ENCODE measurements at regions not wholly inside any gene's neighbourhood (a gene's known extent, or its start where the extent isn't known, plus 50 kb on each side); places are given as distances from the start of the nearest gene placed in this dataset.

DNA sequence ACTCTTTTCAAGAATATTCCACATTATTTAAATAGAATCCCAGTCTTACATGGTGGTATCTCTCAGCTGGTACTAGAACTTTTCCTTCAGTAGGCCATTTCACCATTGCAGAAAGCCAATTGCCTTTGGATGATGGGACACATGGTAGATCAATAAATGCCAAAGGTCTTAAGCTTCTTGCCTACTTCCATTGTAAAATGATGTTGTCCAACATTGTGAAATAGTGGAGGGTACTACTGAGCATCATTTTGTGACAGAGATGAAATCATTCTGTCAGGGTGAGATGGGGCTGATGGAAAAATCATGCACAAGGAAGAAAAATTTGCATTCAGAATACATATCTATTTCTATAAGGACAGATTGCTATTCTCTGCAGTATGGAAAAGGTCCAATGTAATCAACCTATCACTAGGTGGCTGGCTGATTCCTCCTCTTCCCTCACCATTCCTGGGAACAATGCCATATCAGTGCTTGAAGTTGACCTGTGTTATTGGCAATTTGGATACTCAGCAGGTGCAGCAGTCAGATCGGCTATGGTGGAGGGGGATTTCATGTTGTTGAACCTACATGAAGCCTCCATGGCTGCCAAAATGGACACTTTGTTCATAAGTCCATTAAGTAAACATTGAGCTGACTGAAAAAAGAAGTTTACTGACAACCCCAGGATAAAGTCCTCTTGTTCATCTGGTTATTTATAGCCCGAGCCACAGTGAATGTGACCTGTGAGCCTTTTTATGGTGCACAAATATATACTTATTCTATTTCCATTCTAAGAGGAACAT, 596.9 kb upstream of the ARPP21 start:
- TF ChIP-seq, protein P1, sequence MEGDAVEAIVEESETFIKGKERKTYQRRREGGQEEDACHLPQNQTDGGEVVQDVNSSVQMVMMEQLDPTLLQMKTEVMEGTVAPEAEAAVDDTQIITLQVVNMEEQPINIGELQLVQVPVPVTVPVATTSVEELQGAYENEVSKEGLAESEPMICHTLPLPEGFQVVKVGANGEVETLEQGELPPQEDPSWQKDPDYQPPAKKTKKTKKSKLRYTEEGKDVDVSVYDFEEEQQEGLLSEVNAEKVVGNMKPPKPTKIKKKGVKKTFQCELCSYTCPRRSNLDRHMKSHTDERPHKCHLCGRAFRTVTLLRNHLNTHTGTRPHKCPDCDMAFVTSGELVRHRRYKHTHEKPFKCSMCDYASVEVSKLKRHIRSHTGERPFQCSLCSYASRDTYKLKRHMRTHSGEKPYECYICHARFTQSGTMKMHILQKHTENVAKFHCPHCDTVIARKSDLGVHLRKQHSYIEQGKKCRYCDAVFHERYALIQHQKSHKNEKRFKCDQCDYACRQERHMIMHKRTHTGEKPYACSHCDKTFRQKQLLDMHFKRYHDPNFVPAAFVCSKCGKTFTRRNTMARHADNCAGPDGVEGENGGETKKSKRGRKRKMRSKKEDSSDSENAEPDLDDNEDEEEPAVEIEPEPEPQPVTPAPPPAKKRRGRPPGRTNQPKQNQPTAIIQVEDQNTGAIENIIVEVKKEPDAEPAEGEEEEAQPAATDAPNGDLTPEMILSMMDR (IDR thresholded peaks at IDR 0.05; ENCODE audit: low read length, missing control alignments), result no peak
- H3K4me3 ChIP-seq (replicated peaks; ENCODE audit: low read depth, low read length), result no peak overlapping the region
- no peak for DNase-seq (ENCODE audit: low read depth)

DNA sequence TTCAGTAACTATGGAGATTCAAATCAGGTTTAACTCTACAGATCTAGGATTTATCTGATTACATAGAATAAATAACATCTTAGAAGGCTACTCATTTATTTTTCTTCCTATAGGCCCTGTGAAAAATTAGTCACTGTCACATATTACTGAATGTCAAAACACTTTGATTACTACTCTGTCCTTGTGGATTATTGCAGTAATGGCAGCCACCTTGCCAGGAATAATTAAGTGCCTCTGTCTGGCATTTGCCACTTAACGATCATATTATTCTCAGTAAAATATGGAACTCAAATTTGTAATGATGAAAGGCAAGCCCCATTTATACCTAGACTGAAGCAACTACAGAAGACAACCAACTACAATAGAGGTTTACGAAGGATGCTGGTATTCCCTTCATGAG, 596.3 kb upstream of the ARPP21 start:
- TF ChIP-seq, protein P1 (IDR thresholded peaks at IDR 0.05; ENCODE audit: low read length, missing control alignments), result no peak
- DNase-seq (ENCODE audit: low read depth), result no peak

DNA sequence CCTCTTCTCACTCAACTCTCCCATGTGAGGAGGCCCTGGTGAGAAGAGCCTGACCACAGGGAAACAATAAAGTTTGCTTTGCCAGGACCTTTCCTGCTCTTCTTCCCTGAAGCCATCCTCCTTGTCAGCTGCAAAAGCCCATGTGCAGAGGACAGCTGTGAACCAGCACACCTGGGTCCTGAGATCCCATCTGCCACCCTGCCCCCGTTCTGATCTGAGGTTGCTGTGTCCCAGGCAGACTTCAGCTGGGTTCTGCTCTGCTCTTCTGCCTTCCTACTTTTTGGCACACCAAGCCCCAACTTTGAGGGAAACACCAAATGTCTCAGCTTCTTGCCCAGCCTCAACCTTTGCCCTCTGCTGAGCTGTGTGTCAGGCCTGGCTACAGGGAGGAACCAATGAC, 595.1 kb upstream of the ARPP21 start:
- DNase-seq (ENCODE audit: low read depth), result no peak
- no peak overlapping the region for H3K4me3 ChIP-seq (replicated peaks; ENCODE audit: low read depth, low read length)
- TF ChIP-seq, protein P1 (IDR thresholded peaks at IDR 0.05; ENCODE audit: low read length, missing control alignments), result no peak

More for the DNA sequence above, 596.3 kb upstream of the ARPP21 start:
- H3K4me3 ChIP-seq (replicated peaks; ENCODE audit: low read depth, low read length), result no peak overlapping the region

DNA sequence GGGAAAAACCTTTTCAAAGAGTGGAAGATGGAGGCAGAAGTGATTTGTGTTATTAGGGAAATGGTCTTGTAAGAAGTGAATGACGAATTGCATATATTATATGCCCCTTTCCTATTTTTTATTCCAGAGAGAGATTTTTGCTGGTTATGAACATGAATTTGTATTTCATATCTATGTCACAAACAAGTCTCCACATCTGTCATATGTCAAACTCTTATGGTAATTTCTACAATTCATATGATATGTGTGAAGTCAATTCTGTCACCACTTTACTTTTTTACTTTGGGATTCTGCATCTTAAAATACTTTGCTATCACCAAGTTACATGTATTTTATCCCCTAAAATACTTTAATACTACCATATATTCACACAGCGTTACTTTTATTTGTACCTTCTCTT, 594.2 kb upstream of the ARPP21 start:
- TF ChIP-seq, protein P1 (IDR thresholded peaks at IDR 0.05; ENCODE audit: low read length, missing control alignments), result no peak
- no peak overlapping the region for H3K4me3 ChIP-seq (replicated peaks; ENCODE audit: low read depth, low read length)
- no peak for DNase-seq (ENCODE audit: low read depth)

DNA sequence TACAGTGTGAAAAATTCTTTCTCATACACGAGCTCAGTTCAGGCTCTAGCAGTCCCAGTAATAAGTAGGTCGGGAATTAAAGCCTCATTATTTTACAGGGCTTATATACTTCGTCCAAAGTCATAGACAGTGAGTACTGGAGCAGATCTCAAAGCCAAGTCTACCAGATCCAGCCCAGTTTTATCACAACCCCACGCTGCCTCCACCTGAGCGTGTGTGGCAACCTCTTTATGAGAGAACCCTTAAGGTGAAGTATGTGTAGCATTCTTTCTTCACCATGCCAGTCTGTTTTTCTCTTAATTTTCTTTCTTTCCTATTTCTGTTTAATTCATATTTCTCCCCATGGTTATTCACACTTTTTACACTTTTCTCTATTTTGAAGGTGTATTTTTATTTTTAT, 574.6 kb upstream of the ARPP21 start:
- no peak overlapping the region for H3K4me3 ChIP-seq (replicated peaks; ENCODE audit: low read depth, low read length)
- TF ChIP-seq, protein P1 (IDR thresholded peaks at IDR 0.05; ENCODE audit: low read length, missing control alignments), result no peak

DNA sequence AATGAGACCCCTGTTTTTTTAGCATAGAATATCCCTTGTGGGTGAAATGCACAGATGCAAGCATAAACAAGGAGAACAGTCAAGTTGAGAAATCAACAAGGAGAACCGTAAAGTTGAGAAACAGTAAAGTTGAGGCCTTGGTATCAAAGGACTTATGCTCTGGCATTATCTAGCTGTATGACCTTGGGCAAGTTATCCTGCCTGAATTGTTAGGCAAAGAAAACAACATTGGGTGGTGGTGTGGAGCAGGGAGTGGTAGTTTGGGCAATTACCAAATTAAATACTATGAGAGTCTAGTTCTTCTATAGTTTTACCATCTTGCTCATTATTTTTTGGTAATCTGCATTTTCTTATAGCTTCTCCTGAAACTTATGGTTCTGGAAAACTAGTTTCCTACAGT, 573.4 kb upstream of the ARPP21 start:
- no peak for DNase-seq (ENCODE audit: low read depth)
- TF ChIP-seq, protein P1 (IDR thresholded peaks at IDR 0.05; ENCODE audit: low read length, missing control alignments), result no peak
- H3K4me3 ChIP-seq (replicated peaks; ENCODE audit: low read depth, low read length), result no peak overlapping the region

More for the DNA sequence above, 574.6 kb upstream of the ARPP21 start:
- no peak for DNase-seq (ENCODE audit: low read depth)

DNA sequence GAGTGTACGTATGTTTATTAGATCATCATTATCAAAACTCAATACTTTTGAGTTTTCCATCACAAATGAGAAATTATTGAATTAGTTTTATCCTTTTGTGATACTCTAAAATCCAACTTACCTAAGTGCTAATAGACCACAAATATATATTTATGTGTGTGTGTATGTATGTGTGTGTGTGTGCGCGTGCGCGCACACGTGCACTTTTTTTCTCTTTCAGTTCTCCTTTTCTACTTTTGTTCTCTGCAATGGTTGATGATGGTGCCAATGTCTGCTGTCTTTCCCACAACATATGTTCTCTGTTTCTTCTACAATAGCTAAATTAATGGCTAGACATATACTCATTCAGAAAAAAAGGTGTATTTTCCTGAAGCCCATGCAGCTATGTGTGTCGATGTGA, 571.6 kb upstream of the ARPP21 start:
- no peak for DNase-seq (ENCODE audit: low read depth)
- TF ChIP-seq, protein P1 (IDR thresholded peaks at IDR 0.05; ENCODE audit: low read length, missing control alignments), result no peak
- no peak overlapping the region for H3K4me3 ChIP-seq (replicated peaks; ENCODE audit: low read depth, low read length)

All from fibroblast of pulmonary artery (primary cell).